ENCODE measurements at regions not wholly inside any gene's neighbourhood (a gene's known extent, or its start where the extent isn't known, plus 50 kb on each side); places are given as distances from the start of the nearest gene placed in this dataset.

- H3K23me2 ChIP-seq (ENCODE audit: insufficient read length, low read depth, low read length, poor library complexity, severe bottlenecking), result no peaks in the 10 kb centered on the region
- H3K4me1 Mint-ChIP-seq, result peaks cover 16 to 19% of the 10 kb centered on the region in 2 experiments
- no peak overlapping the region for H4K8ac ChIP-seq (replicated peaks; ENCODE audit: insufficient read length, low read depth, low read length)
- H3K14ac ChIP-seq (ENCODE audit: insufficient read depth, low read length), result no peak overlapping the region
- peaks cover 3% of the 10 kb centered on the region; the same call in 1 of the 2 replicates for H3K4me1 ChIP-seq (ENCODE audit: insufficient read depth, low read length)
- H3T11ph ChIP-seq (ENCODE audit: low read length), result no peak overlapping the region
- no peaks in the 10 kb centered on the region for H3K79me1 ChIP-seq (ENCODE audit: insufficient read depth, low read depth, low read length, poor library complexity, severe bottlenecking)
- no peak overlapping the region for H3K4me2 ChIP-seq (ENCODE audit: insufficient read depth, insufficient read length, low read length)
- H3K9me3 ChIP-seq (ENCODE audit: control insufficient read depth, low read depth, low read length), result no peaks in the 10 kb centered on the region
- no peak overlapping the region for H3K27ac ChIP-seq (ENCODE audit: insufficient read length, low read depth, low read length)
- no peak overlapping the region for H2BK120ac ChIP-seq (ENCODE audit: low read depth, low read length, poor library complexity, severe bottlenecking)
- no peak overlapping the region for H2BK15ac ChIP-seq (ENCODE audit: low read depth, low read length)
- no peak overlapping the region for H4K91ac ChIP-seq (ENCODE audit: insufficient read length, low read depth, low read length)
- H4K5ac ChIP-seq (ENCODE audit: insufficient read length, low read depth, low read length), result no peak overlapping the region
- H3K9ac ChIP-seq (ENCODE audit: extremely low read depth, insufficient read length, low read length), result no peak overlapping the region
- no peaks in the 10 kb centered on the region for H3K36me3 Mint-ChIP-seq (ENCODE audit: insufficient read depth in 1 of 3, low read depth in 3 of 3)
- WGBS (ENCODE audit: extremely low coverage, insufficient read length, low lambda C conversion rate), result no CpG with 5 or more reads among the region's 1 CpG
- H2BK12ac ChIP-seq (ENCODE audit: insufficient read length, low read depth, low read length), result no peak overlapping the region
- H2AK5ac ChIP-seq (ENCODE audit: insufficient read length, low read length), result no peak overlapping the region
- no peaks in the 10 kb centered on the region for H3K27me3 ChIP-seq (ENCODE audit: insufficient read depth, low read length)
- no peaks in the 10 kb centered on the region; a peak in 1 of 5 replicates for H3K9me3 Mint-ChIP-seq
- no peak overlapping the region for H2BK5ac ChIP-seq (ENCODE audit: insufficient read length, low read length)
- H3K23ac ChIP-seq (ENCODE audit: insufficient read length, low read depth, low read length), result no peak overlapping the region
- DNase-seq, result no peak
- H2BK20ac ChIP-seq (ENCODE audit: low read depth, low read length, poor library complexity, severe bottlenecking), result no peak overlapping the region
- no peaks in the 10 kb centered on the region for H4K20me1 ChIP-seq (ENCODE audit: control insufficient read depth, insufficient read depth, insufficient read length)
- H3K4me3 Mint-ChIP-seq, result no peak overlapping the region
- no peak overlapping the region for H3K56ac ChIP-seq (ENCODE audit: insufficient read length, low read depth, low read length)
- H2AFZ ChIP-seq (ENCODE audit: low read length), result no peak overlapping the region
- peaks cover 3% of the 10 kb centered on the region; the same call in 1 of the 2 replicates for H3K27me3 Mint-ChIP-seq (ENCODE audit: low read depth)
- no peaks in the 10 kb centered on the region for H3K79me2 ChIP-seq (ENCODE audit: insufficient read depth, low read length)
- H3K27ac Mint-ChIP-seq, result no peak overlapping the region
- TF ChIP-seq CTCF (conservative IDR thresholded peaks at IDR 0.05), result no peak
- H3K18ac ChIP-seq (ENCODE audit: insufficient read length, low read depth, low read length), result no peak overlapping the region
- no peak overlapping the region for H3K4ac ChIP-seq (ENCODE audit: low read depth, low read length)
Measured at GRCh38 chr11:106329273-106330018, 252.0 kb downstream of the AASDHPPT start.

Measured in H9 (cell line).